GM19023 (cell line): ENCODE measurements at regions not wholly inside any gene's neighbourhood (a gene's known extent, or its start where the extent isn't known, plus 50 kb on each side); places are given as distances from the start of the nearest gene placed in this dataset.

ENCODE experiments used
- ATAC-seq: cut with Tn5 transposase; IDR thresholded peaks from one replicate; pipeline ENCODE4 v1.9.1; 2021; ENCODE audit warnings: mild to moderate bottlenecking, moderate library complexity; ENCODE audit not compliant: unreplicated experiment

- no peak for ATAC-seq
Observed at GRCh38 chr10:117903854-117904253, 142.9 kb downstream of the RAB11FIP2 start.

- ATAC-seq = no peak
Observed at GRCh38 chr10:117905404-117905803, 141.3 kb downstream of the RAB11FIP2 start.

DNA sequence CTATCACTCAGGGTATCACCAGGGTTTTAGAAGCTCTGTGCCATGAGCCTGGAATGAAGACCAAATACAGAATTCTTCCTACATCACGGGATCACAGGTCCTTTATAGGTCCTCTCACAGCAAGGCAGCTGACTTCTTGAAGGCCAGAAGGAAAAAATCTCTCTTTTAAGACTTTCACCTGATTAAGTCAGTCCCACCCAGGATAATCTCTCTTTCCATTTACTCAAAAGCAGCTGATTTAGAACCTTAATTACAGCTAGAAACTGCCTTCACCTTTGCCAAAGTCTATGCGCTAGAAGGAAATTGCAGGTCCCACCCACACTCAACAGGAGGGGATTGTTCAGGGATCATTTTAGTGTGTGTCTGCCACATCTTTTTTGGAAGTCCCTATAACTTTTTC is 135.1 kb downstream of the RAB11FIP2 start:
- no peak for ATAC-seq

DNA sequence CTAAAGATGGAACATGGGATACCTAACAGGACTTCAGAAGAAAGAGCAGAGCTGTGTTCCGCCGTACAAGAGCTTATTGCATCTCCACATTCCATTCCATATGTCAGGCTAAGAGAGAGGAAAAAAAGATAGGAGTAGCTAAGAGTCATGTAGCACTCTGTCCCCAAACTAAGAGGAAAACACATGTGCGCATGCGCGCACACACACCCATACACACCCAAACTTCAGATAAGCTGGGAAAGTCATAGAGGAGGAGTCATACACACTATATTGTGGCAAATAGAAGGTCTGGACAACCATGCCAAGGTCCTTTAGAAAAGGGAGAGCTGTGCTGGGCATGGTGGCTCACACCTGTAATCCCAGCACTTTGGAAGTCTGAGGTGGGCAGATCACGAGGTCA is 132.4 kb downstream of the RAB11FIP2 start:
- ATAC-seq = no peak

GRCh38 chr10:117920956-117921355 is 125.8 kb downstream of the RAB11FIP2 start:
- ATAC-seq = no peak

- ATAC-seq = no peak
Observed at GRCh38 chr10:117921421-117921820, 125.3 kb downstream of the RAB11FIP2 start.

- no peak for ATAC-seq
Observed at GRCh38 chr10:117924820-117925219, 121.9 kb downstream of the RAB11FIP2 start.

- ATAC-seq = no peak
Observed at GRCh38 chr10:117925369-117925768, 121.4 kb downstream of the RAB11FIP2 start.

DNA sequence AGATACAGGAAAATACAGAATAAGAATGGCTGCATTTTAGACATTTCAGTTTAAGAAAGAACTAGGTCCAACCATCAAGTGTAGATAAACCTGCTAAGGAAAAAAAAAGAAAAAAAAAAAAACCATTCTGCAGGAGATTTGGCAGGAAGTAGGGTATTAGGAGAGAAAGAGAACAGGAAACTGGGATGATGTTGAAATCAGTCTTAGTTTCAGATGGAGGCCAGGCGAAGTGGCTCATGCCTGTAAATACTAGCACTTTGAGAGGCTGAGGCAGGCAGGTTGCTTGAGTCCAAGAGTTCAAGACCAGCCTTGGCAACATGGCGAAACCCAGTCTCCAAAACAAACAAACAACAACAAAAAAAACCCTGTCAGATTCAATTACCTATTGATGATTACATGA is 120.2 kb downstream of the RAB11FIP2 start:
- ATAC-seq = no peak

DNA sequence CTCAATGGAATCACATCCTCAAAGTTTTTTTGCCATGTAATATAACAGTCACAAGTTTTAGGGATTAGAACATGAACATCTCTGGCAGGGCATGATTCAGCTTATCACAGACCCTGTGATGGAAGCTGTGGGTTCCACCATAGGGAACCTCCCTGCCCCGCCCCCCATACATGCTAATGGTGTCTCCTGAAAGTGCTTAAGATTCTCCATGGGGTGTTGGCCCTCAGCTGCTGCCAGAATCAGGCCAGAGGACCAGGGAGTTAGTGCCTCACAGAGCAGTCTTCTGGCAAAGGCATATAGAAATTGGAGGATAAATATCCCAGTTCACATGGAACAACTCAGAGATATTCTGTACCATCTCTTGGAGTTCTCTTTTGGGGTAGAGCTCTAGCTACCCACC is 119.4 kb downstream of the RAB11FIP2 start:
- ATAC-seq = no peak

DNA sequence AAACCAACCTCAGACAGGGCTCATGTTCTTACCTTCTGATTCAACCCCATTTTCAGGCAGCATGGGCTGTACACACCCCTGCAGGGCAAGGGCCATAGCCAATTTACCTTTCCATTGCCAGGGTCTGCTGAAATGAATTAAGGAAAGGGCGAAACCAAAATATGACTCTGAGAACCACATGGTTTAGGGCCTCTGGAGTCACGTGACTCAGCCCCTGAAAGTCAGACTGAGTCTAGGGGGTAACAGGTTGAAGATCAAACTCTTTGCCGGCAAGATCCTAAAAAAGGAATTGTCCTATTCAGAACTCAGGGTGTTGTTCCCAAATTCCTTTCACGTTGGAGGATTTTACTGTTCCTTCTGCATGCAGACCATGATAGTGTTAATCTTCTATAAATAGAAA is 118.9 kb downstream of the RAB11FIP2 start:
- no peak for ATAC-seq

GRCh38 chr10:117928281-117928680 is 118.5 kb downstream of the RAB11FIP2 start:
- ATAC-seq = no peak

GRCh38 chr10:117928741-117929140 is 118.0 kb downstream of the RAB11FIP2 start:
- no peak for ATAC-seq

DNA sequence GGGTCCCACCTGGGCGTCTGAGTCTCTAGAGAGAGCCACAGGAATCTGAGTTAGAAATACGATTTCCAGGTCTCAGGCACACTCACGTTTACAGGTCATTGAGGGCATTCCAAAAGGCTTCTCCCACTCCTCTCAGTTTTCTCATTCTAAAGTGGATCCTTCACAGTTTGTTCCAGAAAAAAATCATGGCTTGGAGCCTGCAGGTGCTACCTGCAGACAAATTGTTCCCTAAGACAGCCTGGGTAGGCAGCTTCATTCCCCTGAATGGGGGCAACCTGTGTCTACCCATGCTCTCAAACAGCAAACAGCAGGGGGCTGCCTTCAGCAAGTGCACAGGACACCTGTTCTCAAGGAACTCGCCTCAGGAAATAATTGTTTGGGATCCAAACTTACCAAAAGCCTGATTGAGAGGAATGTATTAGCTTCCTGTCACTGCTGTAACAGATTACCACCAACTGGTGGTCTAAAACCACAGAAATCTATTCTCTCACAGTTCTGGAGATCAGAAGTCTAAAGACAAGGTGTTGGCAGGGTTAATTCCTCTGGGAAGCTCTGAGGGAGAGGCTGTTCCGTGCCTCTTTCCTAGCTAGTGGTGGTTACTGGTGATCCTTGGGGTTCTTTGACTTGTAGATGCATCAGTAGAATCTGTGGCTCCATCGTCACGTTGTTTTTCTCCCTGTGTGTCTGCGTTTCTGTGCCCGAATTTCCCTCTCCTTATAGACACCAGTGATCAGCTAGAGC is 117.2 kb downstream of the RAB11FIP2 start:
- ATAC-seq = no peak

DNA sequence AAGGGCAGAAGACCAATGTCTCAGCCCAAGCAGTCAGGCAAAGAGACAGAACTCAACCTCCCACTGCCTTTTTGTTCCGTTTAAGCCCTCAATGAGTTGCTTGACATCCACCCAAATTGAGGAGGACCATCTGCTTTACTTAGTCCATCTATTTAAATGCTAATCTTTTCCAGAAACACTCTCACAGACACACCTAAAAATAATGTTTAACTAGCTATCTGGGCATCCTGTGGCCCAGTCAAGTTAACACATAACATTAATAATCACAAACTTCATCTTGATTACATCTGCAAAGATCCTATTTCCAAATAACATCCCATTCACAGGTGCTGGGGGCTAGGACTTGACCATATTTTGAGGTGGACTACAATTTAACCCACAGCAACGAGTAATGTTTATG is 115.7 kb downstream of the RAB11FIP2 start:
- ATAC-seq = no peak

DNA sequence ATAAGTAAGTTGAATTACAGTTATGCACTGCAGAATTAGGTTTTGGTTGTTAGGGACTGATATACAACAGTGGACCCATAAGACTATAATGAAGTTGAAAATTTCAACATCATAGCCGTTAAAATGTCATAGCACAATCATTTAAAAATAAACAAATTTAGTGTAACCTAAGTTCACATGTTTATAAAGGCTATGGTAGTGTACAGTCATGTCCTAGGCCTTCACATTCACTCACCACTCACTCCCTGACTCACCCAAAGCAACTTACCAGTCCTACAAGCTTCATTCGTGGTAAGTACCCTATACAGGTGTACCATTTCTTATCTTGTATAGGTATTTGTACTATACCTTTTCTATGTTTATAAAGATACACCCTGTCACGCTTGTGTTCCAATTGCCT is 113.7 kb downstream of the RAB11FIP2 start:
- no peak for ATAC-seq

- no peak for ATAC-seq
Observed at GRCh38 chr10:117934477-117934876, 112.3 kb downstream of the RAB11FIP2 start.

GRCh38 chr10:117936141-117936540 is 110.6 kb downstream of the RAB11FIP2 start:
- no peak for ATAC-seq

- ATAC-seq = no peak
Observed at GRCh38 chr10:117936566-117936965, 110.2 kb downstream of the RAB11FIP2 start.

GRCh38 chr10:117936976-117937375 is 109.8 kb downstream of the RAB11FIP2 start:
- ATAC-seq = no peak

- ATAC-seq = no peak
Observed at GRCh38 chr10:117938104-117938503, 108.6 kb downstream of the RAB11FIP2 start.

- no peak for ATAC-seq
Observed at GRCh38 chr10:117942226-117942625, 104.5 kb downstream of the RAB11FIP2 start.
